ENCODE measurements at regions not wholly inside any gene's neighbourhood (a gene's known extent, or its start where the extent isn't known, plus 50 kb on each side); places are given as distances from the start of the nearest gene placed in this dataset.
"Not testable (repeated sequence)": the region's sequence is repeated elsewhere in the genome, so short reads cannot be mapped to it uniquely, and the experiment has no call there.

DNA sequence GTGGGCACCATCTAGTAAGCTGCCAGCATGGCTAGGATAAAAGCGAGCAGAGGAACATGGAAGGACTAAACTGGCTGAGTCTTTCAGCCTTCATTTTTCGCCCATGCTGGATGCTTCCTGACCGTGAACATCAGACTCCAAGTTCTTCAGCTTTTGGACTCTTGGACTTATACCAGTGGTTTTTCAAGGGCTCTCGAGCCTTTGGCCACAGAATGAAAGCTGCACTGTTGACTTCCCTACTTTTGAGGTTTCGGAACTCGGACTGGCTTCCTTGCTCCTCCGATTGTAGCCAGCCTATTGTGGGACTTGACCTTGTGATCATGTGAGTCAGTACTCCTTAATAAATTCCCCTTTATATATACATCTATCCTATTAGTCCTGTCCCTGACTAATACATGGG lies 785.1 kb upstream of the SLITRK6 start:
- no peak for DNase-seq

DNA sequence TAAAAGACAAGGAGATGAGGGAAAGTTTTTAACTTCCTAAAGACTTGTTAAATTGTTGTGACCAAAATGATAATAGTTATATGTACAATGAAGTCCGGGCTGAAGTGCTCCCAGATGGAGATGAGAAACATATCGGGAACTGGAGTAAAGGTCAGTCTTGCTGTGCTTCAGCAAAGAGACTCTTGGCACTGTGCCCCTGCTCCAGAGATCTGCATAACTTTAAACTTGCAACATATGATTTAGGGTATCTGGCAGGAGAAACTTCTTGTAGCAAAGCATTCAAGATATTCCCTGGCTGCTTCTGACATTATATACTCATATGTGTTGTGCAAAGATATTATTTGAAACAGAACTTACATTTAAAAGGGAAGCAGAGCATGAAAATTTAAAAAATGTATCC lies 786.6 kb upstream of the SLITRK6 start:
- DNase-seq: no peak

DNA sequence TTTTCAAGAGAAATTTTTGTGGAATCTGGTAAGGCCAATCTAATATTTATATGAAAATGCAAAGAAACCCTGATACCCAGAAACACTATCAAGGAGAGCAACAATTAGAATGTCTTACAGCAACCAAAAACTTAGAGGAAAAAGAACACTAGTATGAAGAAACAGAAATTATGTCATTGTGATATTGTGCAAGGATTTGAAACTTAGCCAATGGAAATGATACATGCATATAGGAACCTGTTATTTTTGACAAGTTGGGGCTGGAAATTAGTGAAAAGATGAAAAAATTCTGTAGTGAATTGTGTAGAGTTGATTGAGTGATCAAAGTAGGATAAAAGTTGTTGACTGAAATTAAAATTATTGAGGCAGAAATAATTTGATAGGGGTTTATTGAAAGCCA lies 792.6 kb upstream of the SLITRK6 start:
- DNase-seq: no peak

DNA sequence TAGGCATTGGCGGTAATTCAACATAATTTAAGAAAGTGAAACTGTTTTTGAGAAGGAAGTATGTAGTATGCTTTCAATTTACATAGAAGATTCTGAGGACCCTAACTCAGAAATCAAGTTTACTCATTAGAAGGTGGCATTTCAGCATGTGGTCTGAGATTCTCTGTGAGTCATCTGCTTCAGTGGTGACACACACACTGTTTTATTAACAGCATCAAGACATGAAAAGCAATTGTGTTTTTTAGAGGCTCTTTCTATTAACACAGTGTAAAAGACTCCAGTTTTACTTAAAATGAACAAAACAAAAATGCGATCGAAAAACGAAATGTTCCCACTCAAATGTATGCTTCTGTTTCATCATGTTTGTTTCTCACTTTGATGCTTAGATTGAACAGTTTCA lies 802.1 kb upstream of the SLITRK6 start:
- no peak for DNase-seq

DNA sequence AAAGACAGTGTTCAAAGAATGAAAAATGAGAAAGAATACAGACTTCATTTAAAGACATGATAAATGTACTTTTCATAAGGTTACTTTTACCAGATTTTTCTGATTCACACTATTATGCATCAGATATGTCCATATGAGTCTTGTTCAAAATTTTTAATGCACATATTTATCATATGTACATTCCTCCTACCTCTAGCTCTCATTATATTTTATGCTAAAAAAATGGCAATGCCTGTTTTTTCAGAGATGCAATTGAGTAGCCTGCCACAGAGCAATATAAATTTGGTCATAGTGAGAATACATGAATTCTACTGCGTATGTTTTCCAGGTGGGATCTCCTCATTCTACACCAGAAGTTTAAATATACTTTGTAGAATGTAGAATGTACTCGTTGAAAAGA lies 807.0 kb upstream of the SLITRK6 start:
- no peak for DNase-seq

DNA sequence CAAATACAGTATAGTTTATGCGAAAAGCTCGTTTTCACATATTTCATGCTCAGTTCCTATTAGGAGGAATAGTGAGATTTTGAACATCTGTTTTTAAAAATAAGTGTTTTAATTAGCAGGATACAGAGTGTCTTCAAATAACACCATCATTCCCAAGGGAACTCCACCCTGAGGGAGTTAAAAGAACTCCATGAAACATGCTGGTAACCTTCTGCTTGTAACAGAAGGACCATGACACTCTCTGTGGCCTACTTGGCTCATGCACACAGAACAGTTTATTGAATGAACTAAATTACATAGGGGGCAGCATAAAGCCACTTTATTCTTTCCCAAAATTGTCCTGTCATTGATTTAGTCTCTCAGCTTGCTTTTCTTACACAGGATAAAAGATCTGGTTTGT lies 809.5 kb upstream of the SLITRK6 start:
- DNase-seq: no peak

DNA sequence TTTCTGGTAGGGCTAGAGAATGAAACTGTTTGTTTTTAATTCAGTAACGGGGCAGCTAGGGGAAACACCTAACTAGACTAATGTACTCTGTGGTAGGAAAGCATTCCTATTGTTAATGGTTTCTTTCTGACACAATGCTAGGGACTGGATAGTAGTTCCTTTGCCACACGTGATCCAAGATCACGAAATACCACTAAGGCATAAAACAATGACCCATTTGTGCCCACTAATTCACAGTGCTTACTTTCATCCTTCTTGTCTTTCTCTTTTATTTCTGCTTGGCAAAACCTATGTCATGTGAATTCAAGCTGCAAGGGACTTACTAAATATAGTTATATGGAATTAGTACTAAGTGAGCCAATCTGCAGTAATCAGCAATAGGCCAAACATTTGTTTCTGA lies 834.1 kb upstream of the SLITRK6 start:
- DNase-seq: no peak

DNA sequence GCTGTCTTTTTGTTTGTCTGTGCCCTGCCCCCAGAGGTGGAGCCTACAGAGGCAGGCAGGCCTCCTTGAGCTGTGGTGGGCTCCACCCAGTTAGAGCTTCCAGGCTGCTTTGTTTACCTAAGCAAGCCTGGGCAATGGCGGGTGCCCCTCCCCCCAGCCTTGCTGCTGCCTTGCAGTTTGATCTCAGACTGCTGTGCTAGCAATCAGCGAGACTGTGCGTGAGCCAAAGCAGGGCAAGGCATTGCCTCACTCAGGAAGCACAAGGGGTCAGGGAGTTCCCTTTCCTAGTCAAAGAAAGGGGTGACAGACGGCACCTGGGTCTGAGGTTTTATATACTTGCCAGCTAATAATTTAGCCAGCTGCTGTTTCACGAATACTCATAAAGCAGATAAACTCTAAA lies 852.0 kb upstream of the SLITRK6 start:
- DNase-seq: not testable (repeated sequence)

DNA sequence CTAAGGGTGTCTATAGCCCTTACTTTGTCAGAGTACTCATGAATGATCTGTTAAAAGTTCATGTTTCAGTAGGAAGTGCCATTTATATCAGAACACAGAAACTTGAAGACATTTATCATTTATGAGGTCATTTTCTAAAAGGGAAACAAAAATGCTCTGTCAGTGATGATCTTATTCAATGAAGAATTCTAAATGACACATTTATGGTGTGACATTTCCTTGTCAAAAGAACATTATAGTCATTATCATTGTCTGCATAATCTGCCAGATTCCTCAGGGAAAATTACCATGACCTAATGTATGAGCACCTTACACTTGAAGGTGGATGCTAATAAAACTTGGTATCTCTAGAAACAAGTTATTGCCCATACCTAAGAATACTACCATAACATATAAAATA lies 853.8 kb upstream of the SLITRK6 start:
- DNase-seq: no peak

DNA sequence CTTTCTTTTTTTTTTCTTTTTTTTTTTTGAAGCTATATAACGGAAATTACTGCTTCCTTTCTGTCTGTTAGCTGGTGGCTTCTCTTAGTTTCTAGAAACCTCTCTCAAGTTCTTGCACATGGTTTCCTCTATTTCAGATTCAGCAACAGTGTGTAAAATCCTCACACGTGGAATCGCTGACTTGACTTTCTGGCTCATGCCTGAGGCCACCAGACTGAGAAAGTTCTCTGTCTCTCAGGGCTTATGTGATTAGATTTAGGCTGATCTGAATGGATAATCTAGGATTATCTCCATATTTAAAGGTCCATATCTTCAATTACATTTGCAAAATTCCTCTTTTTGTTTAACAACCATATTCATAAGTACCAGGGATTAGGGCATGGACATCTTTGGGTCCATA lies 856.3 kb upstream of the SLITRK6 start:
- no peak for DNase-seq

DNA sequence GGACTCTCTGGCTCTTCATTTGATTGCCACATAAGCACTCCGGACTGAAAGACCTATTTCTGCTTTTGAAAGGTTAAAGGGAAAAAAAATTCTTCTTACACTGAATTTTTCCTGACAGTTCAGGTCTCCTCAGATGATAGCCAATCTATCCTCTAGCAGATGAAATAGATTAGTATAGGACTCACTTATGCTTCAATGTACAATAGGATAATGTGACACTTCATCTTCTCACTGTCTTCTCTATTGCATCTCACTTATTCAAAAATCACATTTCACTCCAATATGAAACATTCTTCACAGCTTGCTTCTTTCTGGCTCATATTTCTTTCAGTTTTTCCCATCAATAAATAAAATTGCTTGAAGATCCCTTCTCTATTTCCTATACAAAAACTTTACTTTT lies 860.9 kb upstream of the SLITRK6 start:
- DNase-seq: no peak

DNA sequence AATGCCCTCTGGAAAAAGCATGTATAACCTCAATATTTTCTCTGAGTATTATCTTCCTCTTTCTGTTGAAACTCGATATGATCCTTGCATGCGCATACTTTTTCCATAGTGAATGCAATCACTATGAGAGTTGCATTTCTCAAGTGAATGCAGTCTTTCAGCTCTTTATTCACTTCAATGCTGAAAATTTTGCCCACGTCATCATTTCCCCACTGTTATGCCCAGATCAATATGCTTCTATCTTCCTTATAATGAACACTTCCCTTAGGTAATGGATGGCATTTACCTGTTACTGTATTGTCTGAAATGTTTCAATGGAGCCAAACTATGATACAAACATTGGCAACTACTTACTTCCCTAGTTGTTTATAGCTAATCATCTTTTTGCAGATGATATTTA lies 866.6 kb upstream of the SLITRK6 start:
- DNase-seq: no peak

DNA sequence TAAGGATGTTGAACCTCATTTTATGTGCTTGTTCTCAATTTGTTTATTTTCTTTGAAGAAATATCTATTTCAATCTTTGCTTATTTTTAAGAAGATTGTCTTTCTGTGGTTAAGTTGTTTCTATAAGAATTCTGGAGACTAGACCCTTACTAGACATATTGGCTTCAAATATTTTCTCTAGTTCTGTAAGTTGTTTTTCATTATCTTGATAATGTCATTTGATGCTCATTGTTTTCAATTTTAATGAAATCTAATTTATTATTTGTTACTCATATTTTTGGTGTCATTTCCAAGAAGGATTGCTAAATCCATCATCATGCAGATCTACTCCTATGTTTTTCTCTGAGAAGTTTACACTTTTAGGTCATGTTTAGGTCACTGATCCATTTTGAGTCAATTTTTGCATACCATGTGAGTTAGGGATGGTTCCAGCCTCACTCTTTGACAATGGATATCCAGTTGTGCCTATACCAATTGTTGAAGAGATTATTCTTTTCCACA lies 874.8 kb upstream of the SLITRK6 start:
- no peak for DNase-seq

DNA sequence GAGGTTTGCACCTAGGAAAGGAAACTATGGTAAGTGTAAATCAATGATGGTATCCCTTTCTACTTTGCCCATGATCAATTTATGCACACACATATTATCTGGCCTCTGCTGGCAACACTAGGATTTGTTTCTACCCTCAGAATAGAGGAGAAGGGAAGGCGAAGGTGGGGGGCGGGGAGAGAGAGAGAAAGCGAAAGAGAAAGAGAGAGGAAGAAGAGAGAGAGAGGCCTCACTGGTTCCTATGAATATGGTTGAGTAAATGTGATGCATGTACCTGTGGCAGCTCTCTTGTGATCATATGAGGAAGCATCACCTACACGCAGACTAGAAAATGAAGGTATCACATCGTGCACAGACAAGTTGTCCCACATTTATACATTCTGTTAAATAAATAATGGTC lies 882.0 kb upstream of the SLITRK6 start:
- no peak for DNase-seq

DNA sequence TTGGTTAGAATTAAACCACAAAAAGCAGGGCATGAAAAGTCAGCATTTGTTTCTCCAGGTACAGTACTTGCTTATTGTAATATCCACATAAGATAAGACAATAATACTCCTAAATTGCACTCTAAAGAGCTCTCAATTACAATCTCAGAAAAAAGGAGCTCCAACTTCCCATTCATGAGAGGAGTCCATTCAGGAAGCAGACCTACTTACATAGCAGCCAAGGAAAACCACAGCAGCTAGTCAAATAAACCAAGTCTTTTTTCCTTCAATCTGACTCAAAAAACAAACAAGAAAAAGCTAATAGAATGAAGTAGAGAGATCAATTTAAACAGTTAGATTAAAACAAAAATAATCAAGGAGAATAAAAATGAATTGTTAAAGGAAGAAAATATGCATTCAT lies 885.2 kb upstream of the SLITRK6 start:
- no peak for DNase-seq

DNA sequence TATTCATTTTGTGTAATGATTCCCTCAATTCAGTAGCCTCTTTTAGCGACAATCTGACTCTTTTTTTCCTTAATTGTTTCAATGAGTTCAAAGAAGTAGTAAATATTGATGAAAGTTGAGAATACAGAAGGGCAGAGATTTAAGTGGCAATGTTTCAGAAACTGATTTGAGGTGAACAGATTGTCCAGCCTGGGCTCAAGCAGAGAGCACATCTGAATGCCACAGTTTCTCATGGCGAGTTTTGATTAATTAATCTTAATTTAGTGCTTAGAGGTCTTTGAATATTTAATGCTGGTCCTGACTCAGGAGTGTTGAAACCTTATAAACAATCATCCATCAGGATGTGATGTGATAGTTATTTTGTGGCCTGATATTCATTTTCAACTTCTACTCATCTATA lies 890.7 kb upstream of the SLITRK6 start:
- no peak for DNase-seq

DNA sequence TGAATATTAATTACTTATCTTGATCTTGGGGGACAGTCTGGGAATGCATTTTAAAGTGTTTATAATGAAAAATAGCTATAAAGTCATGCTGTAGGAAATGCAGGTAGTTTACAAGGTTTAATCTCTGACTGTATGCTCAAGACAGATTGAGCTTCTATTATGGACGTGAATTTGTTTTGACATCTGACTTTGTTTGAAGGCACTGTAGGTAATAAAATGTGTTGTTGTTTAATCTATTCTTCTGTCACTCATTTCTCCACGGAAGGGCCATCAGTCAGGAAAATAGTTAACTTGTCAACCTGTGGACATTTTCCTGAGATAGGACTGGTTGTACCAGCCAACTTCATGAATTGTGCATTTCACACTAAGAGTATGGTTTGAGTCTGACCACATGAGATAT lies 893.1 kb upstream of the SLITRK6 start:
- DNase-seq: no peak

DNA sequence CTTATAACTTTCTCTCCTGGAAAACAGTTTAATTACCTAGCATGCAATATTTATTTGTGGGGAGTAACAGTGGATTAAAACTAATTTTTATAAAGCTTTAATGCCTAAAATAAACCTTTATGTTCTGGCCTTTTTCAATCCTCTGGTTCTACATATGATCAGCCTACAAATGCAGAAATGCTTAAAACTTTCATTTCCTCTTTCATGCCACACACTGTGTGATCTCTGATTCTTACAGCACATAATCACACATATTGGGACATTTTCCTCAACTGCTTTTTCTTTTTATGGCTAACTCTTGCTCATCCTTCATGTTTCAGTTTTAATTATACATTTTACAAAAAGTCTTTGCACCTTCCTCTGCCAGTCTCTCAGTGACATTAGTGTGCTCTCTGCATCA lies 910.8 kb upstream of the SLITRK6 start:
- no peak for DNase-seq

DNA sequence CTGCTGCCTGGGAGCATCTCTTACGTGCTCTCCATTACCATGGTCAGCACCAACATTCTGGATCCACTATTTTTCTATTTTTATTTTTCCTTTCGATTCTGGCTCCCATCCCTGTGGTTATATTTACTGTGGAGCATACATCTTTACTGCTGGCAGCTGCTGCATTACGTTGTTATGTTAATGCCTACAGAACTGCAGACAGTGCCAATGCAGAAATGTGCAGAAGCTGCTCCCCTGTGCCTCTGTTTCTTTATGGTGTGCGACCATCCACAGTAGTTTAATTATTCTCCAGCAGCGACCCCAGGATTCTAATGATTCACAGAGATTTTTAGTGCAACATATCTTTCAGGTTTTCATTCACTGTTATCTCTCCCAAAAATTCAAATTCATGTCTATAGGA lies 911.7 kb upstream of the SLITRK6 start:
- DNase-seq: no peak

DNA sequence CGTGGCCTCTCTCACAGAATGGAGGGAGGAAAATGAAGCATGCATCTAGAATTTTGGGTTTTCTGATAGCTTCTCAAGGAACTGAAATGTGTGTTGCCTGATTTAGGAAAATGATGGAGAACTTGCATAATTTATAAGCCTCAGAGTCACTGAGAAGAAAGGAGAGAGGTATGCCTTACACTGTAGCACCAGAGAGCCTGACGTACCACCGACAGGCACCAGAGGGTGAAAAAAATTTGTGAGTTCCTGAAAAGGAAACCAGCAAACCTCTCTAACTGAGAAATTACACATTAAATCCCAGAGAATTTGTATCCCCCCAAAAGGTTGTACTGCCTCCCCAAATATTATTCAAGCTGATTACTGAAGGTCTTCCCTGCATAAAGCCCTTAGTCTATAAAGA lies 915.3 kb upstream of the SLITRK6 start:
- DNase-seq: no peak

DNA sequence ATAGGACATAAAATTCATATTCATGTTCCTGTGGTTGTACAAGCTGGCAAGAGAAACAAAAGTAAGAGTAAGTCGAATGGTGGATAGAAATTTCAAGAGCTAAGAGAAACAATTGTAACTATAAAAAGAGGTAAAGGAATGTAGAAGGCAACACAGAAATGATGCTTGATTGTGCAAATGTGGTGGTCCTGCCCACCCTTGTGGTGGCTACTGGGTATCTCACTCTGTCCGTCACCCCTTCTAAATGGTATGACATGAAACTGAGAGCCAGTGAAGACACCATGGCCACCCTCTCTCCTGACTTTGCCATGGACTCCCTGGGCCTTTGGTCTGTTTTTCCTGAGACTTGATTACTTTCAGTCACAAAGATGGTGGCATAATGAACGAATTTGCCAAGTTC lies 925.9 kb upstream of the SLITRK6 start:
- no peak for DNase-seq

DNA sequence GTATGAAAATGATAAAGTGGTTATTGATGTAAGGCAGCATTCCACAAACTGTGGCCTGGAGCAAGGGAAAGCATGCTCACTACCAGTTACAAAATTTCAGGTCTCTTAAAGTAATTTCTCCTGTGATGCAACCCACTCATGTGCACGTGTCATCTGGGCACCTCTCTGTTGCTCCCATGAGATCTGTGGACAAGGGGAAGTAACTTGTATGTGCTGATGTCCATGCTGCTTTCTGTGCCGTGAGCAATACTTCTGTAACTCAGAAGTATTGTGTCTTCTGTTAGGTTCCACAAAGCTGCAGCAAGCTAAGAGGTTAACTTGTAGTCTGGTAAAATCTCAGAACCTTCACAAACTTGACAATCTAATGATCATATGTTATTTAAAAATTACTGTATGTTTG lies 930.0 kb upstream of the SLITRK6 start:
- DNase-seq: no peak

DNA sequence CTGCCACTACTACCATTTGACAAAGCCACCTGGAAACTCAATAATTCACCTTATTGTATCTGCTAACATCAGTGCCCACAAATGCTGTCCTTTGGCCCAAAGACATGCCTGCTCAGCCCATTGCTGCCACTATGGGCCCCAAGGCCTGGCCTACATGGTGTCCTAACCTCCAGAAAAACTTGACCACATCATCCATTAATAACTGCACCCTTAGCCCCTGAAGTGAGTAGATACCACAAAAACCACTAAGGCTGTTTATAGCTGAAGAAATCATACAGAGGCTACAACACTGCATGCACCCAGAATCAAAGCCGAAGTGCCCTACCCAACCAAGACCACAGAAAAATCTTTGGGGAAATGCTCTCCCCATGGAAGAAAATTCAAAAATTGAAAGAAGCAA lies 932.8 kb upstream of the SLITRK6 start:
- no peak for DNase-seq

DNA sequence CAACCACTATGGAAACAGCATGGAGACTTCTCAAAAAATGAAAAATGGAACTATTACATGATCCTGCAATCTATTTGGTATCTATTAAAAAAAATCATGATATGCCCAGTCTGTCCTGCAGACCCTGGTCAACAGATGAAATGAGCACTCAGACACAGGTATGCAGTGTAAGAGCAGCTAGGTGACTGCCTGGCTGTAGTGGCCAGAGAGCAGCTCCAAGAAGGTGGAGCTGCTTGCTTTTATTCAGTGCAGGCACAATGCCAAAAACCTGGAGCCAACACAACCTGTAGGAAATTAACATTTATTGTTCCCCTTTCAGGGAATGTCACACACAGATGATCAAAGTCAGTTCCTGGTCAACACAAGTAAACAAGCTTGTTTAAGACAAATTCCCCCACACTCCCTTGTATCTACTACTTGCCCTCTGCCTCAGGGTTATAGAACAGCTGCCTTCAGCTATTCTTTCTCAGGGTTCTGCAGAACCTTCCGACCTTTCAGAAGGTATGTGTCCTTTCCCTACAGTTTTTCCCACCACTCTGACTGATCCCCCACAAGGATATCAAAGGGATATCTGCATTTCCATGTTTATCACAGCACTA lies 933.7 kb upstream of the SLITRK5 start:
- no peak for DNase-seq

DNA sequence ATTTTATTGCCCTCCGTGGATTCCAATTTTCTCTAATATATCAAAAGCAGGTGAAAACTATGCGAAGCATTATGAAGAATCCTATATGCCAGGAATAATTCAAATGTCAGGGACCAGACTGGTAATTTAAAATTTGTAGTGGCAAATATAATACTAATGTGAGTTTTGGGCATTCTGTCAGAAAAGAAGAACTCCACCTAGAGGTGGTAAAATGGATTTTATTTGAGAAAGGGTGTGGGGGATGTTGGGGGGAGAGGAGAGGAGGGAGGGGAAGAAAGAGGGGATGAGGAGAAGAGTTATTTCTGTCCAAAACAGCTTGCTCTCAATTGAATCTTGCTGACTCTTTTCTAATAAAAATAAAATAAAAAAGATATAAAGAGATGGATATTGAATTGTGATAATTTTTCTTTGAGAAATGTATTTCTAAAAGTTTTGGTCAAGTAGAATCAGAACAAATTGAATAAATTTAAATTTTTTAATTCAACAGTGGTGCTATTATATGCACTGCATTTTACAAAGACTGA lies 929.3 kb upstream of the SLITRK5 start:
- no peak for DNase-seq

Measured in CD4-positive, alpha-beta T cell treated with Interferon gamma for 1 hour (primary cell).